HCEC 1CT (cell line): ENCODE measurements at regions not wholly inside any gene's neighbourhood (a gene's known extent, or its start where the extent isn't known, plus 50 kb on each side); places are given as distances from the start of the nearest gene placed in this dataset.
"Not testable (repeated sequence)": the region's sequence is repeated elsewhere in the genome, so short reads cannot be mapped to it uniquely, and the experiment has no call there.

ENCODE experiments used
- DNase-seq: peaks from one replicate; pipeline ENCODE4 v3.0.0-alpha.2; 2017

DNA sequence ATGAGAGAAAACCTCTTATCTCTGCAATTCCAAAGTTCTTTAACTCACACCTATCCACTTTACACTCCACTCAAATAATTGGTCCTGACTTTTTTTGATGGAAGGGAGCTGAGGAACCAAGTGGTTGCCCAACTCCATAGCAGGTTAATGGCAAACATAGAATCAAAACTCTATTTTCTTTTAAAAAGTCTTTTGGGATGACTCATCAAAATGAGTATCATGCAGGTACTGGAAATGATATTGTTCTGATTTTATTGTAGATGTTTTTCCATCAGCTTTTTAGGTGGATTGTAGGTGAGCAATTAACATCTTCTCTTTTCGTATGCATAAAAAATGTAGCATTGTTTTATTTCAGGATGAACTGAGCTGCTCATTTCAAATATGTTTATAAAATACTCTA, 239.5 kb downstream of the SATB1 start:
- DNase-seq = no peak

GRCh38 chr3:18182923-18183322, 242.2 kb downstream of the SATB1 start:
- DNase-seq = not testable (repeated sequence)

DNA sequence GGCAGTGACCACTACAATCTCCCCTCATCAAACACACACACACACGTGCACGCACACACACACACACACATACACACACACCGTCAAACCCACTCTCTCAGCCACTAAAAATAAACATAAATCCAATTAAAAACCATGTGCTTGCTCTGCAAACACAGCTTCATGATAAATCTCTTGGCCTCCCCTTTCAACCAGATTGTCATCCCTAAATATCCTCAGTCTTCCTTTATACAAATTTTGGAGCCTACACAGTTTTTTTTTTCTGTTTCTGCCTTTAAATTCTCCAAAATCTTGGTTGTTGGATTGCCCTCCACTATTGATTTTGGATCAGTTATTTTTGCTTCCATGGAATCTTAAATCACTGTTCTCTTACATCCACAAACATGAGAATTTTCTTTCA, 245.6 kb downstream of the SATB1 start:
- DNase-seq = no peak

- no peak for DNase-seq
These were observed 247.9 kb downstream of the SATB1 start for GRCh38 chr3:18177271-18177670.

DNA sequence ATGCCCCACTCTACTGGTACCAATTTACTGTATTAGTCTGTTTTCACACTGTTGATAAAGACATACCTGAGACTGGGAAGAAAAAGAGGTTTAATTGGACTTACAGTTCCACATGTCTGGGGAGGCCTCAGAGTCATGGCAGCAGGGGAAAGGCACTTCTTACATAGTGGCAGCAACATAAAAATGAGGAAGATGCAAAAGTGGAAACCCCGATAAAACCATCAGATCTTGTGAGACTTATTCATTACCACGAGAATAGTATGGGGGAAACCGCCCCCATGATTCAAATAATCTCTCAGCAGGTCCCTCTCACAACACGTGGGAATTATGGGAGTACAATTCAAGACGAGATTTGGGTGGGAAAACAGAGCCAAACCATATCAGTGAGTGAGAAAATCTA, 251.2 kb downstream of the SATB1 start:
- DNase-seq = not testable (repeated sequence)

GRCh38 chr3:18159681-18160080, 265.5 kb downstream of the SATB1 start:
- DNase-seq = no peak

DNA sequence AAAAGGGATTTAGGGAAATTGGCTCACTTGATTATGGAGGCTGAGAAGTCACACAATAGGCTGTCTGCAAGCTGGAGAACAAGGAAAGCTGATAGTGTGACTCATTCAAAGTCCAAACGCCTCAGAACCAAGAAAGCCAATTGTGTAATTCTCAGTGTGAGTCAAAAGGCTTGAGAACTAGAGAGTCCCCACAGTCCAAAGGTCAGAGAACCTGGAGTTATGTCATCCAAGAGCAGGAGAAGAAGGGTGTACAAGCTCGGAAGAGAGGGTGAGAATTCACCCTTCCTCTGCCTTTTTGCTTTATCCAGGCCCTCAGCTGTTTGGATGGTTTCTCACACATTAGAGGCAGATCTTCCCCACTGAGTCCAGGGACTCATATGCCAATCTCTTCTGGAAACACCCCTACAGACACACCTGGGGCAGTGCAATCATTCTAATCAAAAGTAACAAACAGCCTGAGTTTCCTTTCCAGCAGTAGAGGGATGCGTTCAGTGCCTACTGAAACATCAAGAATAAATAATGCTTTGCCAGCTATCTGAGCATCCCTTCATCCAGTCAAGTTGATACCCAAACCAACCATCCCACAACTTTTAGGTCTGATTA, 271.5 kb downstream of the SATB1 start:
- DNase-seq = peak; percentile 84

- no peak for DNase-seq
These were observed 273.9 kb downstream of the SATB1 start for GRCh38 chr3:18151199-18151598.

- DNase-seq = no peak
These were observed 275.2 kb downstream of the SATB1 start for GRCh38 chr3:18149935-18150334.

DNA sequence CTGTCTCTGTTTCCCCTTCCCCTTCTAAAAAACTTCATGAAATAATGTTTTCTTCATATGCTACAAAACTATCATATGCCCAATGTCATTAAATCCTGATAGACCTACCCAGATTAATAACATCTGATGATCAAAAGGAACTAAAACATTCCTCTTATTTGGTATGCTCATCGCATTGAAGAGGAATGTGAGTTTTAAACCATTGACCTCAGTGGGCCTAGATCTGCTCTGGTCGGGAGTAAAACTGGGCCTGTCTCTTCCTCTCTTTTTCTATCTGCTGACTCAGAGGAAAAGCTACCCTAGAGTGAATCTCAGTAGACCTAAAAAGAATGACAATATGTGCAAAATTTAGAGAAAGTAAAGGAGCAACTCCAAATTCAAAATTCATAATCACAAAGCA, 275.8 kb downstream of the SATB1 start:
- DNase-seq = no peak

DNA sequence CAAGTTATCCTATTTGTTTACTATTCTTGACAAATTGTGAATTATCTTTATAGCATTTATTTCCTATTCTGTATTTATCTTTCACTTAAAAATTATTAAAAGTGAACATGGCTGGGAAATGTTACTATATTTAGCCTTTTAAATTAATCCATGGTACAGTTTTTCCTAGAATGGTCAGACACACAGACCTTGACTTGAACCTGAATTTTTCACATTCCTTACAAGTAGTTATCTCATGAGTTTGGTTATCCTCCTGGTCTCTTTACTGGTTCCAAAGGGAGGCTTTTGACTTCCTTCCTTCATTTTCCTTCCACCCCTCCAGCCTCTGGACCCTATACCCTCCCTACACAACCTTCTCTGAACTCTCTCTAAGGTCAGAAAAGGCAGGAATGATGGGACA, 280.6 kb downstream of the SATB1 start:
- no peak for DNase-seq

GRCh38 chr3:18143258-18143780, 281.8 kb downstream of the SATB1 start:
- no peak for DNase-seq

GRCh38 chr3:18137958-18138357, 287.2 kb downstream of the SATB1 start:
- DNase-seq = no peak

- DNase-seq = no peak
These were observed 289.9 kb downstream of the SATB1 start for GRCh38 chr3:18135060-18135814.

GRCh38 chr3:18134386-18135059, 290.6 kb downstream of the SATB1 start:
- peak; percentile 77 for DNase-seq

DNA sequence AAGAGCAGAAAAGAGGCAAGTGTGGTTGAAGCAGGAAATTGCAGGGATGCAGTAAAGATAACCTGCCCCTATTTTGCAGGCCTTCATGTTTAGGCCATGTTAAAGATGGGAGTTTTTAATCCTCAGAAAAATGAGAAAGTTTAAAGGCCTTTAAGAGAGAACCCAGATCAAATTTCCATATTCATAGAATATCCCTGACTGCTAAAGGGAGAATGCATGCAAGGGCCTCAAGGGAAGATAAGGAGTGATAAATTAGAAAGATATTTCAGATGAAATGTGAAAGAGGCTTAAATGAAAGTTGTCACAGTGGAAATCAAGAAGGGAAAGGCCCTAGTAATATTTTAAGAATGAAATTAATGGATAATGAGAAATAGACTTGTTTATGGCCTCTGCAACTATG, 292.1 kb downstream of the SATB1 start:
- DNase-seq = no peak

DNA sequence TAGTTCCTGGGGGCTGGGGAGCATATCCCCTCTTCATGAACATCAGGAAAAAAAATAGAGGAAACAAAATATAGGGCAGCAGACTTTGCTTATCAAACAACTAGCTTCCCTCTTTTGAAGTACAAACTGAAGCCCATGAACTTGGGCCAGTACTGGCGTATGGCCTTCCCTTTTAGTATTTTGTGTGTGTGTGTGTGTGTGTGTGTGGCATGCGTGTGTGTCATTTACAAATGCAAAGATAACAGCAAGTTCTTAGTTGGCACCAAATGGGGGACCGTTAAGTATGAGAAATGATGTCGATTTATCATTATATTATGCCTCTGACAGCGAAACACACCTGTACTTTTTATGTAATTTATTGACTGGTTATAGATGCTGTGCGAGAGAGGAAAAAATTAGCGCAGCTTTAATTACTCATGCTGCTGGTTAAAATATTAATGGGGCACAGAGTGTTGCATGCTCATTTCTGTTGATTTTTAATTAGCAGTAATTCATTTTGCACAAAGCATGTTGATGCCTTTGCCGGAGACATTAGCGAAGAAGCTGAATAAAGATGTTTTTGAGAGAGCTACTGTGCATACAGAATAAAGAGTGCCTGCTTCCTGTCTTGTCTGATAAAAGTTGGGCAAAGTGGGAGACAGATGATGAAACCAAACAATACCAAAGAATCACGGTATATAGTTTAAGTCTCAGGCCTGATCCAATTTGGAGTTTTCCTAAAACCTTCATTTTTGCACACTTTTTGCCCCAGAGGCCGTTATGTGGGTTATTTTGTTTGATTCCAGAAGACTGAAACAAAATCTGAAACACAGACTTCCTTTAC, 297.1 kb downstream of the SATB1 start:
- no peak for DNase-seq

GRCh38 chr3:18127174-18127858, 297.8 kb downstream of the SATB1 start:
- DNase-seq = no peak

GRCh38 chr3:18126772-18127171, 298.4 kb downstream of the SATB1 start:
- no peak for DNase-seq

DNA sequence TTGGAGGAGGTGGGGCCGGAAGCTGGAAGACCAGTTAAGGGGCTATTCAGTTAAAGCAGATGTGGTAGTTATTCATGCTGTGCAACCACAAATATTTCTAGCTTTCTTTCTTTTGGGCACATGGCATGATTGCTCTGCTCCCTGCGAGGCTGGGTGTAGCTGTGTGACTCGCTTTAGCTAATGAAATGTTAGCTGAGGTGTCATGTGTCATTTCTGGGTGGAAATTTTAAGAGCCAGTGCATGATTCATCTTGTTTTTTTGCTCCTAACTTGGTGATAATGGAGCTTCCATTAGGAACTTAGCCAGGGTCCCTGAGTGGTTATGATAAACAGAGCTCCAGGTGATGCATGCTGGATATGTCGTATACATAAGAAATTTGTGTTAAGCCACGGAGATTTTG, 300.6 kb downstream of the SATB1 start:
- peak; percentile 60 for DNase-seq

GRCh38 chr3:18122264-18122663, 302.9 kb downstream of the SATB1 start:
- peak; percentile 39 for DNase-seq

- DNase-seq = no peak
These were observed 304.1 kb downstream of the SATB1 start for GRCh38 chr3:18121020-18121419.
